Neural progenitor cell (in vitro differentiated cells): ENCODE measurements at regions not wholly inside any gene's neighbourhood (a gene's known extent, or its start where the extent isn't known, plus 50 kb on each side); places are given as distances from the start of the nearest gene placed in this dataset.

Experiments
- EZH2 ChIP-seq: fragments of 200-600 bp; sonication (generic); IDR thresholded peaks from 2 replicates; pipeline ENCODE4 v1.6.1; 2017; ENCODE audit warnings: antibody characterized with exemption, mild to moderate bottlenecking, moderate library complexity
- TF ChIP-seq, protein P1 (sequence below): fragments of 200-600 bp; sonication (generic); IDR thresholded peaks from 2 replicates; pipeline ENCODE4 v1.5.1; 2017; ENCODE audit warnings: antibody characterized with exemption, mild to moderate bottlenecking

GRCh38 chr1:217268058-217268457 lies 362.8 kb downstream of the GPATCH2 start:
- TF ChIP-seq EZH2, result no peak
- TF ChIP-seq, protein P1, sequence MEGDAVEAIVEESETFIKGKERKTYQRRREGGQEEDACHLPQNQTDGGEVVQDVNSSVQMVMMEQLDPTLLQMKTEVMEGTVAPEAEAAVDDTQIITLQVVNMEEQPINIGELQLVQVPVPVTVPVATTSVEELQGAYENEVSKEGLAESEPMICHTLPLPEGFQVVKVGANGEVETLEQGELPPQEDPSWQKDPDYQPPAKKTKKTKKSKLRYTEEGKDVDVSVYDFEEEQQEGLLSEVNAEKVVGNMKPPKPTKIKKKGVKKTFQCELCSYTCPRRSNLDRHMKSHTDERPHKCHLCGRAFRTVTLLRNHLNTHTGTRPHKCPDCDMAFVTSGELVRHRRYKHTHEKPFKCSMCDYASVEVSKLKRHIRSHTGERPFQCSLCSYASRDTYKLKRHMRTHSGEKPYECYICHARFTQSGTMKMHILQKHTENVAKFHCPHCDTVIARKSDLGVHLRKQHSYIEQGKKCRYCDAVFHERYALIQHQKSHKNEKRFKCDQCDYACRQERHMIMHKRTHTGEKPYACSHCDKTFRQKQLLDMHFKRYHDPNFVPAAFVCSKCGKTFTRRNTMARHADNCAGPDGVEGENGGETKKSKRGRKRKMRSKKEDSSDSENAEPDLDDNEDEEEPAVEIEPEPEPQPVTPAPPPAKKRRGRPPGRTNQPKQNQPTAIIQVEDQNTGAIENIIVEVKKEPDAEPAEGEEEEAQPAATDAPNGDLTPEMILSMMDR, result no peak
